NT2/D1 (cell line): ENCODE measurements at regions not wholly inside any gene's neighbourhood (a gene's known extent, or its start where the extent isn't known, plus 50 kb on each side); places are given as distances from the start of the nearest gene placed in this dataset.

Experiments used
- DNase-seq: peaks from one replicate; pipeline ENCODE4 v3.0.0-alpha.2; 2011; ENCODE audit warnings: low read depth, low spot score
- H3K27me3 ChIP-seq: 2 replicates; pipeline ENCODE4 v1.6.0; 2011; ENCODE audit warnings: mild to moderate bottlenecking; ENCODE audit not compliant: insufficient read length, insufficient read depth
- H3K36me3 ChIP-seq: 2 replicates; pipeline ENCODE4 v1.6.1; 2011; ENCODE audit warnings: mild to moderate bottlenecking, low read length, mixed read lengths; ENCODE audit not compliant: insufficient read depth, insufficient read length
- H3K4me1 ChIP-seq: 2 replicates; pipeline ENCODE4 v1.5.1; 2011; ENCODE audit not compliant: insufficient read depth, insufficient read length
- H3K4me3 ChIP-seq: 2 replicates; pipeline ENCODE4 v1.5.1; 2011; ENCODE audit warnings: low read depth; ENCODE audit not compliant: insufficient read length
- H3K9ac ChIP-seq: 2 replicates; pipeline ENCODE4 v1.6.0; 2011; ENCODE audit warnings: low read depth; ENCODE audit not compliant: insufficient read length
- H3K9me3 ChIP-seq: 2 replicates; pipeline ENCODE4 v1.5.1; 2011; ENCODE audit warnings: mild to moderate bottlenecking, low read length; ENCODE audit not compliant: insufficient read depth
- SUZ12 ChIP-seq: IDR thresholded peaks from 2 replicates; pipeline ENCODE4 v1.6.1; 2011; ENCODE audit not compliant: insufficient read length, insufficient read depth; ENCODE audit errors: extremely low read depth
- YY1 ChIP-seq: IDR thresholded peaks from 2 replicates; pipeline ENCODE4 v1.6.1; 2011; ENCODE audit not compliant: insufficient read length, insufficient read depth
- ZNF274 ChIP-seq: IDR thresholded peaks from 2 replicates; pipeline ENCODE4 v1.6.1; 2011; ENCODE audit warnings: mild to moderate bottlenecking, low read depth, low read length

GRCh38 chr6:149225370-149225769 lies 92.1 kb upstream of the TAB2 start:
- DNase-seq, result no peak
- Histone ChIP-seq H3K9me3 (no peaks in the 10 kb centered on the region), H3K36me3 (no peaks in the 10 kb centered on the region), H3K4me1 (no peaks in the 10 kb centered on the region), H3K27me3 (no peaks in the 10 kb centered on the region), H3K9ac (no peak overlapping the region), H3K4me3 (no peak overlapping the region)
- TF ChIP-seq ZNF274 (no peak), YY1 (no peak), SUZ12 (no peak)

GRCh38 chr6:149225946-149226345 lies 91.6 kb upstream of the TAB2 start:
- no peaks in the 10 kb centered on the region for H3K27me3 ChIP-seq
- no peaks in the 10 kb centered on the region for H3K36me3 ChIP-seq
- TF ChIP-seq ZNF274, result no peak
- no peak for TF ChIP-seq YY1
- TF ChIP-seq SUZ12, result no peak
- DNase-seq, result no peak
- no peak overlapping the region for H3K9ac ChIP-seq
- no peaks in the 10 kb centered on the region for H3K4me1 ChIP-seq
- no peak overlapping the region for H3K4me3 ChIP-seq
- H3K9me3 ChIP-seq, result no peaks in the 10 kb centered on the region

DNA sequence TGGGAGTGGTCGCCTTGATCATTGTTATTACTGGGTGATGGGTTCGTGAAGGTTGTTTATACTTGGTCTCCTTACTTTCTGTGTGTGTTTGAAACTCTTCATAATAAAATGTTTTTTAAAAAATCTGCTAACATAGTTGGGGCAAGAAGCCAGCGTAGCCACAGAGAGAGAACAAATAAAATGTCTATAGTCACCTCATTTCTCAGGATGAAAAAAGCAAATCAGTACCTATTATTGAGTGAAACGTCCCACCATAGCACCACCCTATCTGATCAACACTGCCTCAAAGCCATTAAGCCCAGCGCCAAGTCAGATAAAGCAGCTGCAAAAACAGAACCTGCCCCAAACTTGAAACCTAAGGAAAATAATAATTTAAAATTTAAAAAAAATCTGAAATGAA lies 89.7 kb upstream of the TAB2 start:
- Histone ChIP-seq H3K9ac (no peak overlapping the region), H3K9me3 (no peaks in the 10 kb centered on the region), H3K36me3 (no peaks in the 10 kb centered on the region), H3K4me3 (no peak overlapping the region), H3K4me1 (no peaks in the 10 kb centered on the region), H3K27me3 (no peaks in the 10 kb centered on the region)
- DNase-seq, result no peak
- TF ChIP-seq SUZ12 (no peak), YY1 (no peak), ZNF274 (no peak)

- H3K9me3 ChIP-seq, result no peaks in the 10 kb centered on the region
- DNase-seq, result no peak
- TF ChIP-seq YY1, result no peak
- no peak for TF ChIP-seq ZNF274
- no peak for TF ChIP-seq SUZ12
- H3K27me3 ChIP-seq, result no peaks in the 10 kb centered on the region
- H3K4me3 ChIP-seq, result no peak overlapping the region
- H3K9ac ChIP-seq, result no peak overlapping the region
- H3K4me1 ChIP-seq, result no peaks in the 10 kb centered on the region
- no peaks in the 10 kb centered on the region for H3K36me3 ChIP-seq
Observed at GRCh38 chr6:149228311-149228955, 89.1 kb upstream of the TAB2 start.

DNA sequence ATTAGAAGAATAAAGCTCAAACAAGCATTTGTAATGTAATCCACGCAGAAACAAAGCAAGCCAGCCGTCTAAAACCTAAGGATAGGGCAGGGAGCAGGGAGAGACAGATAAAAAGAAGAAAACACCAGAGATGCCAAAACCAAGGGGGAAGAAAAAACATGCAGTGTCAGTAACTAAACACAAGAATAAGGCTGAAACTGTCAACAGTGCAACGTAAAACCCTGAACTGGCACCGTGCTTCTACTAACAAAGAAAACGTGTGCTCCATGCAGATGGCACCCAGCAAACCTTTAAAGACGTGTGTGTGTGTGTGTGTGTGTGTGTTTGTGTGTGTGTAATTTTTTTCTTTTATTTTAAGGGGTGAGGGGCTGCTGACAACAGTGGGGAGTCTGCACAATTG lies 88.4 kb upstream of the TAB2 start:
- TF ChIP-seq ZNF274 (no peak), SUZ12 (no peak), YY1 (no peak)

DNA sequence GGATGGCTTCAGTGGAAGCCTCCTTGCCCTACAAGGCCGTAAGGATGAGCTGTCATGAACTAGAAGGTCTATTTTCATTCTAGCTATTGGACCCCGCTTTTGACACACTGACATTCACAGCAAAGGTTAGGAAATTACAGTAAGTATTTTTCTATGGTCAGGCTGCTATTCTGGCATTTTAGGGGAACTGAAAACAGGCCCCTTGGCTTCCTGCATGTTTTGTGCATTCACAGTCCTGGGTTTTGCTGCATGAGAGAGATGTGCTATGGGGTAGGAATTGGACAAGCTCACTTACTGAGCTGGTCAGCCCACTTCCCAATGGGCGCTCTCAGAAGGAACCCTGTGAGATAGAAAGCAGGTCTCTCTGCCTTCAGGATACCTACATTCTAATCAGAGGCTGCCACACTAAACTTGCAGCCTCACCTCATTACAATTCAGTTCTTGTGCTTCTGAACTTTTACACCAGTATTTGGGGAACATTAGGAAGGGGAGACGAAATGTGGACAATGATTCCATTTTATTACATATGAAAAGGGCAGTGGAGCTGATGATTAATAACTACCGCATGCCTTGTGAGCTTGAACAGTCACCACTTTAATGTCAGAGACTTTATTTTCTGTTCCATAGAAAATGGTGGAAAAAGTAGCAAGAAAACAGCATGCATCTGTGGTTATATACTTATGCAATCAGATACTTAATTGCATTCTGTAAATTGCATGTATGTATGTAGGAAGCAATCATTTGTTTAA lies 86.6 kb upstream of the TAB2 start:
- Histone ChIP-seq H3K4me3 (no peak overlapping the region), H3K27me3 (no peaks in the 10 kb centered on the region), H3K9me3 (no peaks in the 10 kb centered on the region), H3K9ac (no peak overlapping the region), H3K4me1 (no peaks in the 10 kb centered on the region), H3K36me3 (no peaks in the 10 kb centered on the region)
- TF ChIP-seq SUZ12, result no peak
- TF ChIP-seq ZNF274, result no peak
- no peak for TF ChIP-seq YY1
- DNase-seq, result no peak

More for the DNA sequence above, 88.4 kb upstream of the TAB2 start:
- Histone ChIP-seq H3K4me3 (no peak overlapping the region), H3K27me3 (no peaks in the 10 kb centered on the region), H3K9me3 (no peaks in the 10 kb centered on the region), H3K36me3 (no peaks in the 10 kb centered on the region), H3K4me1 (no peaks in the 10 kb centered on the region), H3K9ac (no peak overlapping the region)
- DNase-seq, result no peak

GRCh38 chr6:149231778-149232177 lies 85.7 kb upstream of the TAB2 start:
- Histone ChIP-seq H3K4me3 (no peak overlapping the region), H3K27me3 (no peaks in the 10 kb centered on the region), H3K4me1 (no peaks in the 10 kb centered on the region), H3K9ac (no peak overlapping the region), H3K36me3 (no peaks in the 10 kb centered on the region), H3K9me3 (no peaks in the 10 kb centered on the region)
- no peak for DNase-seq
- TF ChIP-seq ZNF274 (no peak), SUZ12 (no peak), YY1 (no peak)
